HEK293T (cell line): ENCODE measurements at regions not wholly inside any gene's neighbourhood (a gene's known extent, or its start where the extent isn't known, plus 50 kb on each side); places are given as distances from the start of the nearest gene placed in this dataset.

Experiments
- BHLHE40 ChIP-seq: fragments of 450-650 bp; IDR thresholded peaks from 2 replicates; pipeline ENCODE4 v1.6.1; 2016; ENCODE audit warnings: mild to moderate bottlenecking, moderate library complexity, borderline replicate concordance
- ELF4 ChIP-seq: fragments of 450-650 bp; IDR thresholded peaks from 2 replicates; pipeline ENCODE4 v1.6.1; 2017; ENCODE audit warnings: antibody characterized with exemption
- FOXA1 ChIP-seq: fragments of 450-650 bp; IDR thresholded peaks from 2 replicates; pipeline ENCODE4 v1.6.1; 2016; ENCODE audit warnings: mild to moderate bottlenecking
- FOXM1 ChIP-seq: fragments of 450-650 bp; IDR thresholded peaks from 2 replicates; pipeline ENCODE4 v1.6.1; 2017; ENCODE audit warnings: mild to moderate bottlenecking, borderline replicate concordance
- LEF1 ChIP-seq: fragments of 450-650 bp; IDR thresholded peaks from 2 replicates; pipeline ENCODE4 v1.6.1; 2017; ENCODE audit warnings: mild to moderate bottlenecking, borderline replicate concordance
- SP1 ChIP-seq: fragments of 450-650 bp; IDR thresholded peaks from 2 replicates; pipeline ENCODE4 v1.6.1; 2017
- SUZ12 ChIP-seq: fragments of 450-650 bp; IDR thresholded peaks from 2 replicates; pipeline ENCODE4 v1.6.1; 2016; ENCODE audit warnings: mild to moderate bottlenecking

DNA sequence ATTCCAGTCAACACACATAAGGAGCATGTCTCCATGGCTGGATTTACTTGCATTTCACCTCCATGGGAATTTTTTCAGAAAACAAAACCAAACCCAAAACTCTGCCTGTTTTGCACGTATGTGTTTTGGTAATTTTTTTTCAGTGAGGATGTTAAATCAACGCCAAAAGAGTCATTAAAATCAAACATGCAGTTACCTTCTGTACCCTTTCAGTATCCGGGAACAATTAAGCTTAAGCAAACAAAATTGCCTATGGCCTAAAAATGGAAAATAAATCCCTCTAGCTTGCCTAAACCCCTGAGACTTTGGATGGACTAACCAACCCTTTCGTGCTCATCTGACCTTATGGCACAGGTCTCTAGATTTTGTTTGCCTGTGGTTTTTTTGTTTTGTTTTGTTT is 209.2 kb upstream of the KLF4 start:
- TF ChIP-seq SP1 (no peak), LEF1 (no peak), FOXM1 (no peak), FOXA1 (no peak), SUZ12 (no peak), BHLHE40 (no peak), ELF4 (no peak)
